ENCODE measurements at regions not wholly inside any gene's neighbourhood (a gene's known extent, or its start where the extent isn't known, plus 50 kb on each side); places are given as distances from the start of the nearest gene placed in this dataset.

- Mint-ChIP-seq H3K4me1 (ENCODE audit: low read depth) (no peaks in the 10 kb centered on the region), H3K9me3 (peaks cover 4% of the 10 kb centered on the region), H3K36me3 (ENCODE audit: low read depth) (no peaks in the 10 kb centered on the region), H3K4me3 (no peak overlapping the region), H3K27me3 (no peaks in the 10 kb centered on the region), H3K27ac (no peak overlapping the region)
- intact Hi-C loops (cut with micrococcal nuclease): no loop called here
- POLR2A ChIA-PET: no interaction called here
- DNase-seq: no peak
- CTCF ChIA-PET: no interaction called here
- no peak for ATAC-seq
- TF ChIP-seq CTCF (IDR thresholded peaks at IDR 0.05): no peak
Observed at GRCh38 chr13:105997581-105998550, 537.6 kb downstream of the EFNB2 start.

GRCh38 chr13:105996391-105997025 lies 539.0 kb downstream of the EFNB2 start:
- DNase-seq: no peak
- ChIA-PET CTCF (no interaction called here), POLR2A (no interaction called here)
- no peak for ATAC-seq
- Mint-ChIP-seq H3K36me3 (ENCODE audit: low read depth) (no peaks in the 10 kb centered on the region), H3K4me1 (ENCODE audit: low read depth) (no peaks in the 10 kb centered on the region), H3K27me3 (no peaks in the 10 kb centered on the region), H3K9me3 (peaks cover 4% of the 10 kb centered on the region), H3K4me3 (no peak overlapping the region), H3K27ac (no peak overlapping the region)
- intact Hi-C loops (cut with micrococcal nuclease): no loop called here
- no peak for TF ChIP-seq CTCF (IDR thresholded peaks at IDR 0.05)

GRCh38 chr13:105994340-105994739 lies 541.1 kb downstream of the EFNB2 start:
- CTCF ChIA-PET: no interaction called here
- no peak overlapping the region for H3K4me3 Mint-ChIP-seq
- DNase-seq (no peak), ATAC-seq (no peak)
- peaks cover 2% of the 10 kb centered on the region for H3K9me3 Mint-ChIP-seq
- POLR2A ChIA-PET: no interaction called here
- intact Hi-C loops (cut with micrococcal nuclease): no loop called here
- no peaks in the 10 kb centered on the region for H3K4me1 Mint-ChIP-seq (ENCODE audit: low read depth)
- TF ChIP-seq CTCF (IDR thresholded peaks at IDR 0.05): no peak
- H3K36me3 Mint-ChIP-seq (ENCODE audit: low read depth): no peaks in the 10 kb centered on the region
- H3K27me3 Mint-ChIP-seq: no peaks in the 10 kb centered on the region
- no peak overlapping the region for H3K27ac Mint-ChIP-seq

GRCh38 chr13:105991622-105992277 lies 543.7 kb downstream of the EFNB2 start:
- ChIA-PET POLR2A (no interaction called here), CTCF (no interaction called here)
- TF ChIP-seq CTCF (IDR thresholded peaks at IDR 0.05): no peak
- DNase-seq (no peak), ATAC-seq (no peak)
- intact Hi-C loops (cut with micrococcal nuclease): no loop called here
- Mint-ChIP-seq H3K36me3 (ENCODE audit: low read depth) (no peaks in the 10 kb centered on the region), H3K9me3 (no peaks in the 10 kb centered on the region), H3K27ac (no peak overlapping the region), H3K4me1 (ENCODE audit: low read depth) (no peaks in the 10 kb centered on the region), H3K27me3 (no peaks in the 10 kb centered on the region), H3K4me3 (no peak overlapping the region)

GRCh38 chr13:105991131-105991530 lies 544.3 kb downstream of the EFNB2 start:
- Mint-ChIP-seq H3K27ac (no peak overlapping the region), H3K4me3 (no peak overlapping the region), H3K4me1 (ENCODE audit: low read depth) (no peaks in the 10 kb centered on the region), H3K36me3 (ENCODE audit: low read depth) (no peaks in the 10 kb centered on the region), H3K9me3 (no peaks in the 10 kb centered on the region), H3K27me3 (no peaks in the 10 kb centered on the region)
- DNase-seq (no peak), ATAC-seq (no peak)
- POLR2A ChIA-PET: no interaction called here
- TF ChIP-seq CTCF (IDR thresholded peaks at IDR 0.05): no peak
- CTCF ChIA-PET: no interaction called here
- intact Hi-C loops (cut with micrococcal nuclease): no loop called here

Measured in activated CD8-positive, alpha-beta T cell treated with anti-CD3 and anti-CD28 coated beads for 36 hours (primary cell).